ENCODE measurements at regions not wholly inside any gene's neighbourhood (a gene's known extent, or its start where the extent isn't known, plus 50 kb on each side); places are given as distances from the start of the nearest gene placed in this dataset.

DNA sequence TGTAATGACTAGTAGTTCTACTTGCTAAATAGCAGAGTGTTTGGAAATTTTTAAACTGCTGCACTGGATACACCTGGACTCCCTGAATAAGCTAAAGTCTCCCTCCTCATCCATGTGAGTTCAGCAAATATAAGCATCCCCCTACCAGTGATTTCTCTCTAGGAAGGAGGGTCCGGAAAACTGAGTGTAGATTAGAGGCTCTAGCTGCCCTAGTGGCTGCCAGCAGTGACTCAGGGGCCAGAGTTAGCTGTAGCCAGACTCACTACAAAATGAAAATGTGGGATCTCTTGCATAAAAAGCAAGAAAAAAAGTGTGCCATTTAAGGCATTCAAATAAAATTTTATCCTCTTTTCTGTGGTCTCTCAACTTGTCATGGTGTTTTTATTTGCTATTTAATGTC, 485.0 kb upstream of the ATP11B start:
- TF ChIP-seq, protein P1, sequence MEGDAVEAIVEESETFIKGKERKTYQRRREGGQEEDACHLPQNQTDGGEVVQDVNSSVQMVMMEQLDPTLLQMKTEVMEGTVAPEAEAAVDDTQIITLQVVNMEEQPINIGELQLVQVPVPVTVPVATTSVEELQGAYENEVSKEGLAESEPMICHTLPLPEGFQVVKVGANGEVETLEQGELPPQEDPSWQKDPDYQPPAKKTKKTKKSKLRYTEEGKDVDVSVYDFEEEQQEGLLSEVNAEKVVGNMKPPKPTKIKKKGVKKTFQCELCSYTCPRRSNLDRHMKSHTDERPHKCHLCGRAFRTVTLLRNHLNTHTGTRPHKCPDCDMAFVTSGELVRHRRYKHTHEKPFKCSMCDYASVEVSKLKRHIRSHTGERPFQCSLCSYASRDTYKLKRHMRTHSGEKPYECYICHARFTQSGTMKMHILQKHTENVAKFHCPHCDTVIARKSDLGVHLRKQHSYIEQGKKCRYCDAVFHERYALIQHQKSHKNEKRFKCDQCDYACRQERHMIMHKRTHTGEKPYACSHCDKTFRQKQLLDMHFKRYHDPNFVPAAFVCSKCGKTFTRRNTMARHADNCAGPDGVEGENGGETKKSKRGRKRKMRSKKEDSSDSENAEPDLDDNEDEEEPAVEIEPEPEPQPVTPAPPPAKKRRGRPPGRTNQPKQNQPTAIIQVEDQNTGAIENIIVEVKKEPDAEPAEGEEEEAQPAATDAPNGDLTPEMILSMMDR (IDR thresholded peaks at IDR 0.05; ENCODE audit: low read depth, low read length, poor library complexity, severe bottlenecking) = no peak
- TF ChIP-seq EZH2phosphoT487 (IDR thresholded peaks at IDR 0.05; ENCODE audit: borderline replicate concordance, low read length) = no peak
